Endodermal cell (in vitro differentiated cells): ENCODE measurements at regions not wholly inside any gene's neighbourhood (a gene's known extent, or its start where the extent isn't known, plus 50 kb on each side); places are given as distances from the start of the nearest gene placed in this dataset.

Experiments
- DNase-seq: peaks from one replicate; pipeline ENCODE4 v3.0.0-alpha.2; 2017
- H3K27ac ChIP-seq: 2 replicates; pipeline ENCODE4 v1.5.1; 2013; ENCODE audit warnings: mild to moderate bottlenecking, low read depth, low read length, moderate library complexity
- H3K27me3 ChIP-seq: 2 replicates; pipeline ENCODE4 v1.6.1; 2013; ENCODE audit warnings: mild to moderate bottlenecking, low read length, moderate library complexity; ENCODE audit not compliant: insufficient read depth, control insufficient read depth, poor library complexity, severe bottlenecking
- H3K36me3 ChIP-seq: 2 replicates; pipeline ENCODE4 v1.7.0; 2013; ENCODE audit warnings: mild to moderate bottlenecking, low read length, moderate library complexity; ENCODE audit not compliant: control insufficient read depth, insufficient read depth
- H3K4me1 ChIP-seq: one replicate; pipeline ENCODE4 v1.7.0; 2013; ENCODE audit warnings: low read length; ENCODE audit not compliant: control insufficient read depth, insufficient read depth
- H3K4me3 ChIP-seq: 2 replicates; pipeline ENCODE4 v1.5.1; 2013; ENCODE audit warnings: mild to moderate bottlenecking, low read length, moderate library complexity
- H3K9ac ChIP-seq: 2 replicates; pipeline ENCODE4 v1.6.1; 2013; ENCODE audit warnings: mild to moderate bottlenecking, low read length, moderate library complexity; ENCODE audit not compliant: poor library complexity, severe bottlenecking; ENCODE audit errors: extremely low read depth
- H3K9me3 ChIP-seq: 2 replicates; pipeline ENCODE4 v1.6.1; 2013; ENCODE audit warnings: mild to moderate bottlenecking, low read length, moderate library complexity; ENCODE audit not compliant: control insufficient read depth
- H3K27ac Mint-ChIP-seq: 2 replicates; pipeline ENCODE4 v1.8.0; 2020; ENCODE audit warnings: mixed read lengths
- H3K27me3 Mint-ChIP-seq: 2 replicates; pipeline ENCODE4 v1.8.0; 2021; ENCODE audit warnings: mild to moderate bottlenecking, mixed read lengths; ENCODE audit not compliant: insufficient read depth
- H3K36me3 Mint-ChIP-seq: 2 replicates; pipeline ENCODE4 v1.8.0; 2020; ENCODE audit warnings: low read depth, mixed read lengths
- H3K4me1 Mint-ChIP-seq: 2 replicates; pipeline ENCODE4 v1.8.0; 2020; ENCODE audit warnings: mixed read lengths
- H3K4me3 Mint-ChIP-seq: 2 replicates; pipeline ENCODE4 v1.8.0; 2020; ENCODE audit warnings: mild to moderate bottlenecking, moderate library complexity, mixed read lengths
- H3K9me3 Mint-ChIP-seq: 2 replicates; pipeline ENCODE4 v1.8.0; 2020; ENCODE audit warnings: mild to moderate bottlenecking, mixed read lengths
- CTCF ChIP-seq: fragments of 200-600 bp; sonication (generic); conservative IDR thresholded peaks from 2 replicates; pipeline ENCODE4 v1.5.0; 2021; ENCODE audit warnings: antibody characterized with exemption, mild to moderate bottlenecking
- WGBS, 2 experiments: methylation state at CpG; one replicate each; pipeline versions ENCODE4 v1.1.5 to v1.1.7; 2013; ENCODE audit warnings: missing lambda C conversion rate in 2 of 2, mixed read lengths in 1 of 2; ENCODE audit not compliant: insufficient coverage in 1 of 2, insufficient read length in 1 of 2; 5-methylcytosine and 5-hydroxymethylcytosine counted together

DNA sequence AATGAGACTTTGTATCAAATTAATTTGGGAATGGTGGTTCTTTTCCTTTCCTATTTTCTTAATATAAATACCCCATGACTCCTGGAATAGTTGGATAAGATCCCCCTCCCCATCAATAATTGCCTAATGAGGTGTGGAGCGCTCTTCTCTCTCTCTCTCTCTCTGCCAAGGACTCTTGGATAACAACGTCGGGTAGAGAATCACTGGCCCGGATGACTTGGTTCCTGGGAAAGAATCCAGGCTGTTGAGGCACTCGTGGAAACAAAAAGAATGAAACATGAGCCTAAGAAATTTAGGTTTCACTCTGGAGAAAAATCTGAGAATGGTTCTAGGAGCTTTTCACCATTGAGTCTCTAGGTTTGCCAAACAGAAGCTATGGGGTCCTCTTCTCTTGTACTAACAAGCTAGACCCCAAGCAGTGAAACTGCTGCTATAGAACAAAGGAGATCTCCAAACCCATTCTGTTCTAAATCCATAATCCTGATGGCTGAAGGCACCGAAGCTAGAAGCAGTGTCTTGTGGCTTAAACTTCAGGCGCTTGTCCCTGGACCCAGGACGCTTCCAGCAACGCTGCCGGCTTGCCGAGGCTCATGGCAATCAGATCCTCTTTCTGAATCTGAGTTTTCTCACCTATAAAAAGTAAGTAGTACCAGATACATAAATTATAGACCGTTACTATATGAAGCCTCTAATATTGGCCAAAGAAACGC, 241.6 kb upstream of the BTBD3 start:
- Histone ChIP-seq H3K4me3 (no peak overlapping the region), H3K4me1 (peaks cover 4% of the 10 kb centered on the region), H3K27me3 (no peaks in the 10 kb centered on the region), H3K9ac (no peak overlapping the region), H3K36me3 (no peaks in the 10 kb centered on the region), H3K27ac (no peak overlapping the region), H3K9me3 (no peaks in the 10 kb centered on the region)
- Mint-ChIP-seq H3K4me3 (no peak overlapping the region), H3K9me3 (no peaks in the 10 kb centered on the region), H3K4me1 (peaks cover 25% of the 10 kb centered on the region), H3K36me3 (no peaks in the 10 kb centered on the region), H3K27ac (no peak overlapping the region), H3K27me3 (peaks cover 6% of the 10 kb centered on the region)
- 91 to 97% methylated on average over 4 to 11 of the region's 13 CpGs for WGBS, 2 experiments
- no peak for TF ChIP-seq CTCF
- no peak for DNase-seq

- H3K4me3 Mint-ChIP-seq = no peak overlapping the region
These were observed 240.9 kb upstream of the BTBD3 start for GRCh38 chr20:11676630-11677287.

DNA sequence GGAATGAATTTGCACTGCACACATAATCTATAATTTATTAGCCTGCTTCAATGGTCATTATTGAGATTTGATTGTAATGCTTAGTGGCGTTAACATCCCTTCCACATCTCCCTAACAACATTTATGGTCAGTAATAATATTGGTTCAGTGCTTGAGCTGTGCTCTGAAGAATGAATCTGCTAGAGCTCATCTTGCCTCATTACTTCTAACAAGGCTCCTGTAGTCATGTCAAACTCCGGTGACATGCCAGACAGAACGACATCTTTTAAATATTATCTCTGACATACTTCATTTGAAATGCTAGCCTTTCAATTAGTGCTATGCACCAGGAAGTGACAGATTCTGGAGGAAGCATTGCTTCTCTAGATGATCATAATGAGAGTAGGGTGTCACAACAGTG, 240.3 kb upstream of the BTBD3 start:
- Mint-ChIP-seq H3K4me1 (peaks cover 30% of the 10 kb centered on the region), H3K36me3 (no peaks in the 10 kb centered on the region), H3K27ac (no peak overlapping the region), H3K4me3 (no peak overlapping the region), H3K9me3 (no peaks in the 10 kb centered on the region), H3K27me3 (peaks cover 7% of the 10 kb centered on the region)
- Histone ChIP-seq H3K27ac (no peak overlapping the region), H3K4me1 (peaks cover 4% of the 10 kb centered on the region), H3K9ac (no peak overlapping the region), H3K9me3 (no peaks in the 10 kb centered on the region), H3K36me3 (no peaks in the 10 kb centered on the region), H3K27me3 (no peaks in the 10 kb centered on the region), H3K4me3 (no peak overlapping the region)
- WGBS, 2 experiments = 77% methylated on average over 2 of the region's 3 CpGs; no CpG with 5 or more reads in 1 of the 2 experiments
- DNase-seq = no peak
- no peak for TF ChIP-seq CTCF

More at GRCh38 chr20:11676630-11677287, 240.9 kb upstream of the BTBD3 start:
- Histone ChIP-seq H3K4me1 (peaks cover 4% of the 10 kb centered on the region), H3K9me3 (no peaks in the 10 kb centered on the region), H3K27ac (no peak overlapping the region), H3K4me3 (no peak overlapping the region), H3K9ac (no peak overlapping the region), H3K36me3 (no peaks in the 10 kb centered on the region), H3K27me3 (no peaks in the 10 kb centered on the region)
- peak; percentile 88 for DNase-seq
- Mint-ChIP-seq H3K27me3 (peaks cover 7% of the 10 kb centered on the region), H3K27ac (peak overlapping the region; percentile 3), H3K36me3 (no peaks in the 10 kb centered on the region), H3K9me3 (no peaks in the 10 kb centered on the region), H3K4me1 (peaks cover 25% of the 10 kb centered on the region)
- WGBS, 2 experiments = 63% methylated on average over 2 of the region's 2 CpGs; no CpG with 5 or more reads in 1 of the 2 experiments
- TF ChIP-seq CTCF = peak; percentile 97
